ENCODE measurements at regions not wholly inside any gene's neighbourhood (a gene's known extent, or its start where the extent isn't known, plus 50 kb on each side); places are given as distances from the start of the nearest gene placed in this dataset.
"Not testable (repeated sequence)": the region's sequence is repeated elsewhere in the genome, so short reads cannot be mapped to it uniquely, and the experiment has no call there.

GRCh38 chr4:66555301-66555700 lies 885.0 kb upstream of the EPHA5 start:
- DNase-seq (ENCODE audit: low read depth in 2 of 2): no peak

- no peak for DNase-seq (ENCODE audit: low read depth in 2 of 2)
Observed at GRCh38 chr4:66554826-66555225, 884.5 kb upstream of the EPHA5 start.

GRCh38 chr4:66545301-66545700 lies 875.0 kb upstream of the EPHA5 start:
- not testable (repeated sequence) for DNase-seq (ENCODE audit: low read depth in 2 of 2)

GRCh38 chr4:66544281-66544680 lies 874.0 kb upstream of the EPHA5 start:
- DNase-seq (ENCODE audit: low read depth in 2 of 2): no peak

- DNase-seq (ENCODE audit: low read depth in 2 of 2): no peak
Observed at GRCh38 chr4:66539745-66540144, 869.5 kb upstream of the EPHA5 start.

- DNase-seq (ENCODE audit: low read depth in 2 of 2): no peak
Observed at GRCh38 chr4:66524781-66525180, 854.5 kb upstream of the EPHA5 start.

GRCh38 chr4:66522244-66522643 lies 852.0 kb upstream of the EPHA5 start:
- DNase-seq (ENCODE audit: low read depth in 2 of 2): no peak

- DNase-seq (ENCODE audit: low read depth in 2 of 2): no peak
Observed at GRCh38 chr4:66516940-66517339, 846.7 kb upstream of the EPHA5 start.

- DNase-seq (ENCODE audit: low read depth in 2 of 2): no peak
Observed at GRCh38 chr4:66506985-66507384, 836.7 kb upstream of the EPHA5 start.

GRCh38 chr4:66501997-66502396 lies 831.7 kb upstream of the EPHA5 start:
- no peak for DNase-seq (ENCODE audit: low read depth in 2 of 2)

GRCh38 chr4:66490729-66491128 lies 820.4 kb upstream of the EPHA5 start:
- DNase-seq (ENCODE audit: low read depth in 2 of 2): no peak

GRCh38 chr4:66489783-66490452 lies 819.6 kb upstream of the EPHA5 start:
- DNase-seq (ENCODE audit: low read depth in 2 of 2): no peak

GRCh38 chr4:66489370-66489769 lies 819.1 kb upstream of the EPHA5 start:
- no peak for DNase-seq (ENCODE audit: low read depth in 2 of 2)

- no peak for DNase-seq (ENCODE audit: low read depth in 2 of 2)
Observed at GRCh38 chr4:66486068-66486467, 815.8 kb upstream of the EPHA5 start.

GRCh38 chr4:66482186-66482585 lies 811.9 kb upstream of the EPHA5 start:
- no peak for DNase-seq (ENCODE audit: low read depth in 2 of 2)

GRCh38 chr4:66475596-66475995 lies 805.3 kb upstream of the EPHA5 start:
- DNase-seq (ENCODE audit: low read depth in 2 of 2): no peak

- no peak for DNase-seq (ENCODE audit: low read depth in 2 of 2)
Observed at GRCh38 chr4:66465111-66465510, 794.8 kb upstream of the EPHA5 start.

- DNase-seq (ENCODE audit: low read depth in 2 of 2): not testable (repeated sequence)
Observed at GRCh38 chr4:66462890-66463289, 792.6 kb upstream of the EPHA5 start.

- no peak for DNase-seq (ENCODE audit: low read depth in 2 of 2)
Observed at GRCh38 chr4:66451741-66452140, 781.5 kb upstream of the EPHA5 start.

GRCh38 chr4:66443008-66443407 lies 772.7 kb upstream of the EPHA5 start:
- DNase-seq (ENCODE audit: low read depth in 2 of 2): no peak

- no peak for DNase-seq (ENCODE audit: low read depth in 2 of 2)
Observed at GRCh38 chr4:66439508-66439907, 769.2 kb upstream of the EPHA5 start.

GRCh38 chr4:66433706-66434105 lies 763.4 kb upstream of the EPHA5 start:
- DNase-seq (ENCODE audit: low read depth in 2 of 2): no peak

GRCh38 chr4:66430856-66431255 lies 760.6 kb upstream of the EPHA5 start:
- DNase-seq (ENCODE audit: low read depth in 2 of 2): no peak

- no peak for DNase-seq (ENCODE audit: low read depth in 2 of 2)
Observed at GRCh38 chr4:66429276-66429675, 759.0 kb upstream of the EPHA5 start.
